Fibroblast of lung (primary cell): ENCODE measurements at regions not wholly inside any gene's neighbourhood (a gene's known extent, or its start where the extent isn't known, plus 50 kb on each side); places are given as distances from the start of the nearest gene placed in this dataset.

Experiments used
- DNase-seq, 2 donors: peaks; one replicate each; pipeline versions ENCODE4 v3.0.0 to v3.0.0-alpha.2; 2010; ENCODE audit warnings: low read depth in 2 of 2
- H2AFZ ChIP-seq: 2 replicates; pipeline ENCODE4 v1.5.1; 2012; ENCODE audit warnings: low read length, control low read depth, inconsistent platforms
- H3K27ac ChIP-seq: 2 replicates; pipeline ENCODE4 v1.5.1; 2011; ENCODE audit warnings: low read length, control low read depth; ENCODE audit not compliant: insufficient read depth
- H3K27me3 ChIP-seq: 2 replicates; pipeline ENCODE4 v1.5.1; 2011; ENCODE audit warnings: mild to moderate bottlenecking, low read length; ENCODE audit not compliant: control insufficient read depth, insufficient read depth
- H3K36me3 ChIP-seq: 2 replicates; pipeline ENCODE4 v1.5.1; 2011; ENCODE audit warnings: low read length; ENCODE audit not compliant: control insufficient read depth, insufficient read depth
- H3K4me1 ChIP-seq: 2 replicates; pipeline ENCODE4 v1.5.1; 2011; ENCODE audit warnings: low read length; ENCODE audit not compliant: control insufficient read depth, insufficient read depth; ENCODE audit errors: extremely low read depth
- H3K4me2 ChIP-seq: 2 replicates; pipeline ENCODE4 v1.5.1; 2011; ENCODE audit warnings: low read length, control low read depth; ENCODE audit not compliant: insufficient read depth; ENCODE audit errors: extremely low read depth
- H3K4me3 ChIP-seq, 4 experiments: fragments of 200-600 bp in 1 of 4; sonication (generic) in 1 of 4; replicated peaks in 1 of 4; 2 replicates each; pipeline ENCODE4 v1.5.1; 2011 to 2016; ENCODE audit warnings: low read length in 4 of 4, low read depth in 3 of 4, mild to moderate bottlenecking in 3 of 4, control low read depth in 2 of 4, inconsistent platforms in 1 of 4, mixed read lengths in 1 of 4; ENCODE audit not compliant: insufficient read depth in 1 of 4; ENCODE audit errors: control extremely low read depth in 1 of 4
- H3K79me2 ChIP-seq: 2 replicates; pipeline ENCODE4 v1.5.1; 2012; ENCODE audit warnings: mild to moderate bottlenecking, low read length, inconsistent platforms; ENCODE audit not compliant: control insufficient read depth, insufficient read depth
- H3K9ac ChIP-seq: 2 replicates; pipeline ENCODE4 v1.5.1; 2011; ENCODE audit warnings: mild to moderate bottlenecking, low read length, control low read depth; ENCODE audit not compliant: insufficient read depth
- H3K9me3 ChIP-seq: 2 replicates; pipeline ENCODE4 v1.5.1; 2012; ENCODE audit warnings: low read depth, low read length; ENCODE audit not compliant: control insufficient read depth, insufficient read depth
- H4K20me1 ChIP-seq: 2 replicates; pipeline ENCODE4 v1.5.1; 2011; ENCODE audit warnings: low read length; ENCODE audit not compliant: control insufficient read depth, insufficient read depth; ENCODE audit errors: extremely low read depth
- EZH2 ChIP-seq: IDR thresholded peaks from 2 replicates; pipeline ENCODE4 v1.5.1; 2012; ENCODE audit warnings: low read length, control low read depth, mild to moderate bottlenecking; ENCODE audit errors: missing control alignments
- TF ChIP-seq, protein P1 (sequence below), 2 donors: IDR thresholded peaks in 1 of 2; conservative IDR thresholded peaks in 1 of 2; 1 replicate in 1 of 2; 2 replicates in 1 of 2; pipeline ENCODE4 v1.5.1; 2011 to 2012; ENCODE audit warnings: low read length in 2 of 2, control low read depth in 1 of 2, inconsistent platforms in 1 of 2, low read depth in 1 of 2, mild to moderate bottlenecking in 1 of 2

GRCh38 chr5:135218790-135219568 lies 180.1 kb downstream of the MACROH2A1 start:
- DNase-seq = no peak
- no peak overlapping the region for H3K4me2 ChIP-seq
- no peaks in the 10 kb centered on the region for H3K9me3 ChIP-seq
- no peaks in the 10 kb centered on the region for H3K4me1 ChIP-seq
- no peak for TF ChIP-seq EZH2
- TF ChIP-seq, protein P1, sequence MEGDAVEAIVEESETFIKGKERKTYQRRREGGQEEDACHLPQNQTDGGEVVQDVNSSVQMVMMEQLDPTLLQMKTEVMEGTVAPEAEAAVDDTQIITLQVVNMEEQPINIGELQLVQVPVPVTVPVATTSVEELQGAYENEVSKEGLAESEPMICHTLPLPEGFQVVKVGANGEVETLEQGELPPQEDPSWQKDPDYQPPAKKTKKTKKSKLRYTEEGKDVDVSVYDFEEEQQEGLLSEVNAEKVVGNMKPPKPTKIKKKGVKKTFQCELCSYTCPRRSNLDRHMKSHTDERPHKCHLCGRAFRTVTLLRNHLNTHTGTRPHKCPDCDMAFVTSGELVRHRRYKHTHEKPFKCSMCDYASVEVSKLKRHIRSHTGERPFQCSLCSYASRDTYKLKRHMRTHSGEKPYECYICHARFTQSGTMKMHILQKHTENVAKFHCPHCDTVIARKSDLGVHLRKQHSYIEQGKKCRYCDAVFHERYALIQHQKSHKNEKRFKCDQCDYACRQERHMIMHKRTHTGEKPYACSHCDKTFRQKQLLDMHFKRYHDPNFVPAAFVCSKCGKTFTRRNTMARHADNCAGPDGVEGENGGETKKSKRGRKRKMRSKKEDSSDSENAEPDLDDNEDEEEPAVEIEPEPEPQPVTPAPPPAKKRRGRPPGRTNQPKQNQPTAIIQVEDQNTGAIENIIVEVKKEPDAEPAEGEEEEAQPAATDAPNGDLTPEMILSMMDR (conservative IDR thresholded peaks at IDR 0.05 in 1 of 2, IDR thresholded peaks at IDR 0.05 in 1 of 2; ENCODE audit: low read depth in 1 of 2, low read length in 2 of 2) = no peak
- no peak overlapping the region for H3K4me3 ChIP-seq
- no peak overlapping the region for H2AFZ ChIP-seq
- H3K9ac ChIP-seq = no peak overlapping the region
- no peak overlapping the region for H3K27ac ChIP-seq
- peaks cover 3% of the 10 kb centered on the region for H3K27me3 ChIP-seq
- no peaks in the 10 kb centered on the region for H3K79me2 ChIP-seq
- no peaks in the 10 kb centered on the region for H4K20me1 ChIP-seq
- H3K36me3 ChIP-seq = no peaks in the 10 kb centered on the region

DNA sequence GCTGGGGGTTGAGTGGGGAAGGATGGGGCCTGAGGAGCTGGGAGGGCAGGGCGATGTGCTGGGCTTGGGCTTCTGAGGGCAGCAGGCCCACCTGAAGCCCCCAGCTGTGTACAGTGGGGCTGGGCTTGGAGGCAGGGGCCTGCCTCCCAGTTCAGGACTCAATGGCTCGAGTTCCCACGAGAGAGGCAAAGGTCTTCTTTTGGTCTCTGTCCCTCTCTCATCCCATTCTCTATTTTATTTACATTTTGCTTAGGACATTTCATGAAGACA lies 180.6 kb downstream of the MACROH2A1 start:
- no peak for TF ChIP-seq EZH2
- TF ChIP-seq, protein P1 (conservative IDR thresholded peaks at IDR 0.05 in 1 of 2, IDR thresholded peaks at IDR 0.05 in 1 of 2; ENCODE audit: low read depth in 1 of 2, low read length in 2 of 2) = no peak
- H3K9me3 ChIP-seq = no peaks in the 10 kb centered on the region
- no peaks in the 10 kb centered on the region for H3K36me3 ChIP-seq
- H3K9ac ChIP-seq = no peak overlapping the region
- no peak overlapping the region for H3K27ac ChIP-seq
- peaks cover 3% of the 10 kb centered on the region for H3K27me3 ChIP-seq
- H3K4me1 ChIP-seq = no peaks in the 10 kb centered on the region
- no peak overlapping the region for H2AFZ ChIP-seq
- no peak for DNase-seq
- H3K79me2 ChIP-seq = no peaks in the 10 kb centered on the region
- H3K4me3 ChIP-seq = no peak overlapping the region
- no peak overlapping the region for H3K4me2 ChIP-seq
- no peaks in the 10 kb centered on the region for H4K20me1 ChIP-seq

GRCh38 chr5:135217669-135218485 lies 181.2 kb downstream of the MACROH2A1 start:
- Histone ChIP-seq H3K79me2 (no peaks in the 10 kb centered on the region), H3K9me3 (no peaks in the 10 kb centered on the region)

More at GRCh38 chr5:135217669-135218485, 181.2 kb downstream of the MACROH2A1 start:
- Histone ChIP-seq H3K36me3 (no peaks in the 10 kb centered on the region), H2AFZ (no peak overlapping the region), H4K20me1 (no peaks in the 10 kb centered on the region), H3K4me3 (no peak overlapping the region), H3K9ac (no peak overlapping the region), H3K27me3 (peaks cover 3% of the 10 kb centered on the region), H3K27ac (no peak overlapping the region), H3K4me2 (no peak overlapping the region), H3K4me1 (no peaks in the 10 kb centered on the region)
- no peak for TF ChIP-seq EZH2
- TF ChIP-seq, protein P1 (conservative IDR thresholded peaks at IDR 0.05 in 1 of 2, IDR thresholded peaks at IDR 0.05 in 1 of 2; ENCODE audit: low read depth in 1 of 2, low read length in 2 of 2) = no peak
- DNase-seq = no peak
